GM12878 (cell line): ENCODE measurements at regions not wholly inside any gene's neighbourhood (a gene's known extent, or its start where the extent isn't known, plus 50 kb on each side); places are given as distances from the start of the nearest gene placed in this dataset.

Experiments
- ATAC-seq: fragments of 200-7000 bp; cut with Tn5 transposase; 3 replicates; pipeline ENCODE4 v1.9.1; 2020; ENCODE audit warnings: mild to moderate bottlenecking, moderate library complexity
- BruUV-seq: library from RNA; stranded (reverse); fragments of 400-500 nt; replicated peaks from 2 replicates; lab custom pipeline; 2021; lab: Mats Ljungman, UMichigan
- CTCF ChIA-PET: fragments of 300-600 bp; sonication (Branson Sonifier 250); formaldehyde crosslinking; extraction: SDS; loops from one replicate; lab custom pipeline; 2021; ENCODE audit warnings: inconsistent platforms; lab: Yijun Ruan, JAX
- POLR2A ChIA-PET: fragments of 350-600 bp; formaldehyde crosslinking; extraction: SDS; loops from one replicate; lab custom pipeline; 2021; ENCODE audit warnings: inconsistent platforms; lab: Charles Lee
- RAD21 ChIA-PET: fragments of 300-600 bp; sonication (Branson Sonifier 250); formaldehyde crosslinking; loops from one replicate; lab custom pipeline; 2023; ENCODE audit warnings: antibody characterized with exemption; ENCODE audit not compliant: unreplicated experiment; lab: Charles Lee
- SMC1A ChIA-PET: fragments of 300-600 bp; sonication (Branson Sonifier 250); formaldehyde crosslinking; loops from one replicate; lab custom pipeline; 2023; ENCODE audit not compliant: unreplicated experiment, uncharacterized antibody; lab: Charles Lee
- DNase-seq: peaks from one replicate; pipeline ENCODE4 v3.0.0-alpha.2; 2011; ENCODE audit warnings: low read depth, low spot score
- FAIRE-seq: peaks from 3 replicates; lab custom pipeline; 2011; peaks lifted over from hg19 to GRCh38; lab: Jason Lieb, UNC
- H2AFZ ChIP-seq: 2 replicates; pipeline ENCODE4 v1.6.0; 2011; ENCODE audit warnings: low read depth, low read length, control low read depth; ENCODE audit not compliant: control insufficient read depth
- H3K27ac ChIP-seq: 2 replicates; pipeline ENCODE4 v1.5.1; 2011; ENCODE audit warnings: control low read depth; ENCODE audit not compliant: control insufficient read depth, insufficient read depth
- H3K27me3 ChIP-seq, 2 experiments: replicated peaks in 1 of 2; 2 replicates each; pipeline versions ENCODE4 v1.6.0 to v1.6.1; 2011; ENCODE audit warnings: low read length in 1 of 2; ENCODE audit not compliant: control insufficient read depth in 2 of 2, insufficient read depth in 2 of 2
- H3K36me3 ChIP-seq, 2 experiments: 2 replicates each; pipeline ENCODE4 v1.5.1; 2011; ENCODE audit warnings: low read length in 1 of 2; ENCODE audit not compliant: control insufficient read depth in 2 of 2, insufficient read depth in 2 of 2
- H3K4me1 ChIP-seq: 2 replicates; pipeline ENCODE4 v1.6.1; 2011; ENCODE audit warnings: mild to moderate bottlenecking, low read length, moderate library complexity, mixed read lengths; ENCODE audit not compliant: control insufficient read depth, insufficient read depth
- H3K4me2 ChIP-seq: 2 replicates; pipeline ENCODE4 v1.6.0; 2011; ENCODE audit warnings: control low read depth; ENCODE audit not compliant: control insufficient read depth, insufficient read depth
- H3K4me3 ChIP-seq: fragments of 200-600 bp; sonication (generic); 2 replicates; pipeline ENCODE4 v1.5.1; 2016
- H3K79me2 ChIP-seq: 2 replicates; pipeline ENCODE4 v1.6.0; 2011; ENCODE audit warnings: low read length; ENCODE audit not compliant: control insufficient read depth, insufficient read depth
- H3K9ac ChIP-seq: 2 replicates; pipeline ENCODE4 v1.8.0; 2011; ENCODE audit warnings: low read length, control low read depth, mixed read lengths; ENCODE audit not compliant: control insufficient read depth, insufficient read depth
- H3K9me3 ChIP-seq: replicated peaks from 3 replicates; pipeline ENCODE4 v1.5.1; 2011; ENCODE audit warnings: mild to moderate bottlenecking, low read length; ENCODE audit not compliant: control insufficient read depth, insufficient read depth
- H4K20me1 ChIP-seq: 2 replicates; pipeline ENCODE4 v1.6.0; 2011; ENCODE audit not compliant: control insufficient read depth, insufficient read depth
- IKZF2 ChIP-seq, 2 experiments: fragments of 450-650 bp; IDR thresholded peaks; 2 replicates each; pipeline ENCODE4 v1.6.1; 2017; ENCODE audit warnings: mild to moderate bottlenecking in 2 of 2, moderate library complexity in 2 of 2
- MXI1 ChIP-seq: fragments of 150-350 bp; IDR thresholded peaks from 2 replicates; pipeline ENCODE4 v1.6.1; 2011; ENCODE audit warnings: low read depth, mild to moderate bottlenecking, inconsistent platforms, low read length, improper control_type of control experiment
- NKRF ChIP-seq: fragments of 450-650 bp; conservative IDR thresholded peaks from 2 replicates; pipeline ENCODE4 v1.6.1; 2017; ENCODE audit warnings: mild to moderate bottlenecking, moderate library complexity
- POLR2AphosphoS2 ChIP-seq: IDR thresholded peaks from 2 replicates; pipeline ENCODE4 v1.6.1; 2011; ENCODE audit warnings: low read depth, mild to moderate bottlenecking, low read length, improper control_type of control experiment, moderate library complexity
- RELB ChIP-seq: fragments of 450-650 bp; IDR thresholded peaks from 2 replicates; pipeline ENCODE4 v1.6.1; 2017; ENCODE audit warnings: low read depth, mild to moderate bottlenecking, moderate library complexity
- SIN3A ChIP-seq: IDR thresholded peaks from 2 replicates; pipeline ENCODE4 v1.6.1; 2012; ENCODE audit warnings: low read depth, low read length, improper control_type of control experiment
- SIX5 ChIP-seq: IDR thresholded peaks from 2 replicates; pipeline ENCODE4 v1.6.1; 2011; ENCODE audit warnings: mild to moderate bottlenecking, low read depth, low read length, moderate library complexity; ENCODE audit not compliant: severe bottlenecking
- WGBS: methylation state at CpG from one replicate; pipeline ENCODE4 v1.1.6; 2016; ENCODE audit warnings: low lambda C conversion rate; ENCODE audit not compliant: insufficient replicate concordance, insufficient coverage; ENCODE audit errors: missing lambda C conversion rate; 5-methylcytosine and 5-hydroxymethylcytosine counted together
- in situ Hi-C: fragments of 300-500 bp; cut with MboI; formaldehyde crosslinking; loops from 9 replicates; pipeline ENCODE4 v1.14.3; 2018; ENCODE audit warnings: mixed read lengths
- intact Hi-C: fragments of 100-400 bp; cut with micrococcal nuclease; formaldehyde crosslinking; loops from one replicate; pipeline ENCODE4 v1.14.2; 2022; ENCODE audit not compliant: unreplicated experiment

- FAIRE-seq (no peak), ATAC-seq (no peak), DNase-seq (no peak)
- BruUV-seq, result no TSS peak
- Histone ChIP-seq H3K9ac (no peak overlapping the region), H3K27me3 (no peaks in the 10 kb centered on the region), H3K4me1 (no peaks in the 10 kb centered on the region), H3K4me3 (no peak overlapping the region), H4K20me1 (no peaks in the 10 kb centered on the region), H3K79me2 (no peaks in the 10 kb centered on the region), H3K36me3 (no peaks in the 10 kb centered on the region), H3K9me3 (no peaks in the 10 kb centered on the region), H3K27ac (no peak overlapping the region), H3K4me2 (no peak overlapping the region), H2AFZ (no peak overlapping the region)
- ChIA-PET POLR2A (no interaction called here), SMC1A (interaction anchor here (0.8 kb wide), 1 partner anchor 11 kb away, joined by 3 read pairs; no protein-coding TSS in a partner anchor), RAD21 (no interaction called here), CTCF (no interaction called here)
- 62% methylated on average over 6 of the region's 6 CpGs for WGBS
- no peak for TF ChIP-seq POLR2AphosphoS2
- in situ Hi-C loops, result no loop called here
- intact Hi-C loops, result no loop called here
Measured at GRCh38 chr5:162484095-162484494, 416.5 kb downstream of the GABRG2 start.

GRCh38 chr5:162484986-162485385 lies 417.4 kb downstream of the GABRG2 start:
- CTCF ChIA-PET, result interaction anchor here (0.7 kb wide), 1 partner anchor 11 kb away, joined by 3 read pairs; no protein-coding TSS in a partner anchor
- WGBS, result 9% methylated on average over 5 of the region's 5 CpGs
- BruUV-seq, result no TSS peak
- Histone ChIP-seq H3K79me2 (no peaks in the 10 kb centered on the region), H3K27ac (no peak overlapping the region), H3K4me1 (no peaks in the 10 kb centered on the region), H4K20me1 (no peaks in the 10 kb centered on the region), H3K27me3 (no peaks in the 10 kb centered on the region), H3K4me3 (no peak overlapping the region), H3K36me3 (no peaks in the 10 kb centered on the region), H3K9me3 (no peaks in the 10 kb centered on the region), H3K9ac (no peak overlapping the region), H2AFZ (no peak overlapping the region), H3K4me2 (no peak overlapping the region)
- RAD21 ChIA-PET, result no interaction called here
- POLR2A ChIA-PET, result no interaction called here
- intact Hi-C loops, result no loop called here
- in situ Hi-C loops, result no loop called here
- FAIRE-seq (no peak), DNase-seq (no peak), ATAC-seq (no peak)
- TF ChIP-seq NKRF (no peak), IKZF2 (IDR thresholded peaks at IDR 0.05) (no peak), RELB (no peak), SIN3A (no peak), SIX5 (no peak), MXI1 (no peak)
- SMC1A ChIA-PET, result interaction anchor here (0.8 kb wide), 1 partner anchor 10 kb away, joined by 3 read pairs; no protein-coding TSS in a partner anchor
